Neutrophil (primary cell): ENCODE measurements at regions not wholly inside any gene's neighbourhood (a gene's known extent, or its start where the extent isn't known, plus 50 kb on each side); places are given as distances from the start of the nearest gene placed in this dataset.

Experiments
- H3K27ac ChIP-seq: fragments of 200-600 bp; sonication (generic); 2 replicates; pipeline ENCODE4 v1.5.1; 2016; ENCODE audit warnings: mild to moderate bottlenecking, moderate library complexity
- H3K27me3 ChIP-seq: fragments of 200-600 bp; sonication (generic); 2 replicates; pipeline ENCODE4 v1.6.0; 2016; ENCODE audit warnings: mild to moderate bottlenecking
- H3K36me3 ChIP-seq: fragments of 200-600 bp; sonication (generic); 2 replicates; pipeline ENCODE4 v1.5.1; 2017
- H3K4me1 ChIP-seq, 2 experiments: fragments of 200-600 bp in 1 of 2; sonication (generic) in 1 of 2; 1 replicate in 1 of 2; 2 replicates in 1 of 2; pipeline versions ENCODE4 v1.5.1 to v1.6.1; 2013 to 2016; ENCODE audit warnings: low read depth in 1 of 2, low read length in 1 of 2, mild to moderate bottlenecking in 1 of 2, moderate library complexity in 1 of 2; ENCODE audit not compliant: control insufficient read depth in 1 of 2, insufficient read depth in 1 of 2
- H3K4me3 ChIP-seq, 2 experiments: fragments of 200-600 bp in 1 of 2; sonication (generic) in 1 of 2; 1 replicate in 1 of 2; 2 replicates in 1 of 2; pipeline ENCODE4 v1.5.1; 2013 to 2016; ENCODE audit warnings: low read depth in 1 of 2, low read length in 1 of 2, mild to moderate bottlenecking in 1 of 2, moderate library complexity in 1 of 2
- H3K9me3 ChIP-seq: fragments of 200-600 bp; sonication (generic); 2 replicates; pipeline ENCODE4 v1.5.1; 2016
- TF ChIP-seq, protein P1 (sequence below): fragments of 200-600 bp; sonication (generic); IDR thresholded peaks from 2 replicates; pipeline ENCODE4 v1.5.1; 2016; ENCODE audit warnings: antibody characterized with exemption

- TF ChIP-seq, protein P1, sequence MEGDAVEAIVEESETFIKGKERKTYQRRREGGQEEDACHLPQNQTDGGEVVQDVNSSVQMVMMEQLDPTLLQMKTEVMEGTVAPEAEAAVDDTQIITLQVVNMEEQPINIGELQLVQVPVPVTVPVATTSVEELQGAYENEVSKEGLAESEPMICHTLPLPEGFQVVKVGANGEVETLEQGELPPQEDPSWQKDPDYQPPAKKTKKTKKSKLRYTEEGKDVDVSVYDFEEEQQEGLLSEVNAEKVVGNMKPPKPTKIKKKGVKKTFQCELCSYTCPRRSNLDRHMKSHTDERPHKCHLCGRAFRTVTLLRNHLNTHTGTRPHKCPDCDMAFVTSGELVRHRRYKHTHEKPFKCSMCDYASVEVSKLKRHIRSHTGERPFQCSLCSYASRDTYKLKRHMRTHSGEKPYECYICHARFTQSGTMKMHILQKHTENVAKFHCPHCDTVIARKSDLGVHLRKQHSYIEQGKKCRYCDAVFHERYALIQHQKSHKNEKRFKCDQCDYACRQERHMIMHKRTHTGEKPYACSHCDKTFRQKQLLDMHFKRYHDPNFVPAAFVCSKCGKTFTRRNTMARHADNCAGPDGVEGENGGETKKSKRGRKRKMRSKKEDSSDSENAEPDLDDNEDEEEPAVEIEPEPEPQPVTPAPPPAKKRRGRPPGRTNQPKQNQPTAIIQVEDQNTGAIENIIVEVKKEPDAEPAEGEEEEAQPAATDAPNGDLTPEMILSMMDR, result no peak
These were observed 54.1 kb downstream of the IRF2BPL start for GRCh38 chr14:76974365-76974764.

DNA sequence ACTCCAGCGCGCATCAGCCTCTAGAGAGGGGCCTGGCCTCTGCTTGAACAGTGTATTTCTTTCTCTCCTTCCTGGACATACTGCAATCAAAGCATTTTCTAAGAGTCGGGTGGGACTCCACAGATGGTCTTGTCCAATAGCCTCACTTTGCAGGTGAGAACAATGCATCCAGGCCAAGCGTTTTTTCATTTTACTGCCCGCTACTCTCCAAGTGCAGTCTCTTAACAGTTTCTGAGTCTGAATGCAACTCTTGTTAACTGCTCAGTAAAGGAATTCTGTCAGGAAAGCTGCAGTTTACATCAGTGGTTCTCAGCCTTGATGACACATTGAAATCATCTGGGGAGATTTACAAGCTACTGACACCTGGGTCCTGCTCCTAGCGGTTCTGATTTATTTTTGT, 57.0 kb downstream of the IRF2BPL start:
- Histone ChIP-seq H3K4me1 (peaks cover 0 to 3% of the 10 kb centered on the region in 2 experiments), H3K36me3 (no peaks in the 10 kb centered on the region), H3K4me3 (no peak overlapping the region), H3K27me3 (no peaks in the 10 kb centered on the region), H3K9me3 (no peaks in the 10 kb centered on the region), H3K27ac (no peak overlapping the region)
- TF ChIP-seq, protein P1, result no peak

More at GRCh38 chr14:76974365-76974764, 54.1 kb downstream of the IRF2BPL start:
- no peaks in the 10 kb centered on the region for H3K36me3 ChIP-seq
- no peak overlapping the region for H3K4me3 ChIP-seq
- H3K4me1 ChIP-seq, result peaks cover 8 to 10% of the 10 kb centered on the region in 2 experiments
- no peak overlapping the region for H3K27ac ChIP-seq
- H3K9me3 ChIP-seq, result no peaks in the 10 kb centered on the region
- H3K27me3 ChIP-seq, result no peaks in the 10 kb centered on the region

- Histone ChIP-seq H3K27me3 (no peaks in the 10 kb centered on the region), H3K9me3 (no peaks in the 10 kb centered on the region), H3K27ac (no peak overlapping the region), H3K4me3 (no peak overlapping the region), H3K4me1 (peaks cover 0 to 5% of the 10 kb centered on the region in 2 experiments), H3K36me3 (no peaks in the 10 kb centered on the region)
- TF ChIP-seq, protein P1, result no peak
These were observed 59.9 kb downstream of the IRF2BPL start for GRCh38 chr14:76968621-76969063.

DNA sequence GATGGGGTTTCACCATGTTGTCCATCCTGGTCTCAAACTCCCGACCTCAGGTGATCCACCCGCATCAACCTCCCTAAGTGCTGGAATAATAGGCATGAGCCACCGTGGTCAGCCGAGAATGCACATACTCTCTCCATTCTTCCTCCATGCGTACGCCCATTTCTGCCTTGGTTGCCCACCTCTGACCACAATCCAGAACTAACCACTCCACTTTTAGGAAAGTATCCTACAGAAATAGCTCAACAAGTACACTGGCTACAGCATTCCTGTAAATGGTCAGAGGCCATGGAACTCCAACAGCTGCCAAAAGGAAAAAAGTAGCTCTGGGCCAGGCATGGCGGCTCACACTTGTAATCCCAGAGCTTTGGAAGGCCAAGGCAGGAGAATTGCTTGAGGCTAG, 60.7 kb downstream of the IRF2BPL start:
- TF ChIP-seq, protein P1, result no peak
- H3K4me3 ChIP-seq, result no peak overlapping the region
- H3K9me3 ChIP-seq, result no peaks in the 10 kb centered on the region
- H3K4me1 ChIP-seq, result peaks cover 0 to 5% of the 10 kb centered on the region in 2 experiments
- H3K27ac ChIP-seq, result no peak overlapping the region
- no peaks in the 10 kb centered on the region for H3K36me3 ChIP-seq
- H3K27me3 ChIP-seq, result no peaks in the 10 kb centered on the region

DNA sequence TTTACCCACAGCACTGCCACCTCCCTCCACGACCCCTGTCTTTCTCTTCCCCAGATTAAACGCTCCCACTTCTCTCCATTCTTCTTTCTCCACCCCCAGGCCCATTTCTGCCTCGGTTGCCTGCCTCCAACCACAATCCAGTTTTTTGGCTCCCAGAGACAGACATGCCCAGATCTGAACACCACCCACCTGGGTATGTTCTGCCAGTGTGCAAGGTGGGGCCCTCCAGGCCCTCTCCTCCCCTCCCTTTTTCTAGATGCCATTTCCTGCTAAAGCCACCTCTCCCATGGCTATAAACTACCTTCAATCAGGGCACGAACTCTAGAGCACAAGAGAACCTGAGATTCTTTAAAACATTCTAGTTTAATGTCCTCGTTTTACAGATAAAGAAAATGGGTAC, 63.3 kb downstream of the IRF2BPL start:
- H3K4me3 ChIP-seq, result no peak overlapping the region
- H3K27me3 ChIP-seq, result no peaks in the 10 kb centered on the region
- H3K27ac ChIP-seq, result no peak overlapping the region
- TF ChIP-seq, protein P1, result no peak
- no peaks in the 10 kb centered on the region for H3K9me3 ChIP-seq
- no peaks in the 10 kb centered on the region for H3K36me3 ChIP-seq
- peaks cover 16 to 22% of the 10 kb centered on the region in 2 experiments for H3K4me1 ChIP-seq

- no peaks in the 10 kb centered on the region for H3K9me3 ChIP-seq
- no peak overlapping the region for H3K4me3 ChIP-seq
- peaks cover 16 to 22% of the 10 kb centered on the region in 2 experiments for H3K4me1 ChIP-seq
- no peaks in the 10 kb centered on the region for H3K36me3 ChIP-seq
- H3K27me3 ChIP-seq, result no peaks in the 10 kb centered on the region
- TF ChIP-seq, protein P1, result no peak
- no peak overlapping the region for H3K27ac ChIP-seq
These were observed 63.8 kb downstream of the IRF2BPL start for GRCh38 chr14:76964695-76965094.
